ENCODE measurements at regions not wholly inside any gene's neighbourhood (a gene's known extent, or its start where the extent isn't known, plus 50 kb on each side); places are given as distances from the start of the nearest gene placed in this dataset.

GRCh38 chr14:86935241-86935885 lies 1057.6 kb downstream of the GALC start:
- DNase-seq (ENCODE audit: low read depth, low spot score) (no peak), FAIRE-seq (no peak)
- Histone ChIP-seq H3K4me1 (ENCODE audit: control insufficient read depth, extremely low read depth, insufficient read depth, low read length) (no peaks in the 10 kb centered on the region), H3K79me2 (ENCODE audit: control insufficient read depth, insufficient read depth, low read length) (no peaks in the 10 kb centered on the region), H3K4me3 (replicated peaks in 1 of 3; ENCODE audit: insufficient read depth in 1 of 3, low read depth in 1 of 3, low read length in 3 of 3) (no peak overlapping the region), H3K9ac (replicated peaks; ENCODE audit: extremely low read depth, insufficient read depth, low read length) (no peak overlapping the region), H3K9me3 (replicated peaks; ENCODE audit: control insufficient read depth, insufficient read depth, low read length) (peaks cover 3% of the 10 kb centered on the region), H3K9me1 (replicated peaks; ENCODE audit: control insufficient read depth, extremely low read depth, insufficient read depth, low read length) (no peaks in the 10 kb centered on the region), H3K4me2 (ENCODE audit: insufficient read depth, low read length) (no peak overlapping the region), H2AFZ (ENCODE audit: low read depth, low read length) (no peak overlapping the region), H4K20me1 (replicated peaks; ENCODE audit: control insufficient read depth, extremely low read depth, insufficient read depth, low read length) (no peaks in the 10 kb centered on the region), H3K27me3 (ENCODE audit: control insufficient read depth in 2 of 2, insufficient read depth in 2 of 2, low read length in 2 of 2) (no peaks in the 10 kb centered on the region), H3K36me3 (ENCODE audit: control insufficient read depth in 2 of 2, extremely low read depth in 1 of 2, insufficient read depth in 2 of 2, low read length in 2 of 2) (no peaks in the 10 kb centered on the region), H3K27ac (ENCODE audit: insufficient read depth, low read depth, low read length) (no peak overlapping the region)
- TF ChIP-seq, protein P1, sequence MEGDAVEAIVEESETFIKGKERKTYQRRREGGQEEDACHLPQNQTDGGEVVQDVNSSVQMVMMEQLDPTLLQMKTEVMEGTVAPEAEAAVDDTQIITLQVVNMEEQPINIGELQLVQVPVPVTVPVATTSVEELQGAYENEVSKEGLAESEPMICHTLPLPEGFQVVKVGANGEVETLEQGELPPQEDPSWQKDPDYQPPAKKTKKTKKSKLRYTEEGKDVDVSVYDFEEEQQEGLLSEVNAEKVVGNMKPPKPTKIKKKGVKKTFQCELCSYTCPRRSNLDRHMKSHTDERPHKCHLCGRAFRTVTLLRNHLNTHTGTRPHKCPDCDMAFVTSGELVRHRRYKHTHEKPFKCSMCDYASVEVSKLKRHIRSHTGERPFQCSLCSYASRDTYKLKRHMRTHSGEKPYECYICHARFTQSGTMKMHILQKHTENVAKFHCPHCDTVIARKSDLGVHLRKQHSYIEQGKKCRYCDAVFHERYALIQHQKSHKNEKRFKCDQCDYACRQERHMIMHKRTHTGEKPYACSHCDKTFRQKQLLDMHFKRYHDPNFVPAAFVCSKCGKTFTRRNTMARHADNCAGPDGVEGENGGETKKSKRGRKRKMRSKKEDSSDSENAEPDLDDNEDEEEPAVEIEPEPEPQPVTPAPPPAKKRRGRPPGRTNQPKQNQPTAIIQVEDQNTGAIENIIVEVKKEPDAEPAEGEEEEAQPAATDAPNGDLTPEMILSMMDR (IDR thresholded peaks at IDR 0.05; ENCODE audit: extremely low read depth in 1 of 2, insufficient read depth in 1 of 2, low read depth in 1 of 2, low read length in 2 of 2): no peak
- no peak for TF ChIP-seq GATA2 (IDR thresholded peaks at IDR 0.05; ENCODE audit: insufficient read depth, insufficient read length, low read depth, low read length)
- no peak for TF ChIP-seq MYC (IDR thresholded peaks at IDR 0.05; ENCODE audit: low read depth, low read length)
- no peak for TF ChIP-seq POLR2A (IDR thresholded peaks at IDR 0.05; ENCODE audit: low read depth, low read length)
- no peak for TF ChIP-seq FOS (IDR thresholded peaks at IDR 0.05; ENCODE audit: borderline replicate concordance, insufficient read depth, low read length)
- ChIA-PET CTCF (no interaction called here), POLR2A (no interaction called here)
- dilution Hi-C loops (cut with MboI; ENCODE audit: extremely low pct_ligation_motif_present, low sequenced_read_pairs) (no loop called here), intact Hi-C loops (cut with micrococcal nuclease) (no loop called here)
- BruUV-seq (replicated peaks): no TSS peak

DNA sequence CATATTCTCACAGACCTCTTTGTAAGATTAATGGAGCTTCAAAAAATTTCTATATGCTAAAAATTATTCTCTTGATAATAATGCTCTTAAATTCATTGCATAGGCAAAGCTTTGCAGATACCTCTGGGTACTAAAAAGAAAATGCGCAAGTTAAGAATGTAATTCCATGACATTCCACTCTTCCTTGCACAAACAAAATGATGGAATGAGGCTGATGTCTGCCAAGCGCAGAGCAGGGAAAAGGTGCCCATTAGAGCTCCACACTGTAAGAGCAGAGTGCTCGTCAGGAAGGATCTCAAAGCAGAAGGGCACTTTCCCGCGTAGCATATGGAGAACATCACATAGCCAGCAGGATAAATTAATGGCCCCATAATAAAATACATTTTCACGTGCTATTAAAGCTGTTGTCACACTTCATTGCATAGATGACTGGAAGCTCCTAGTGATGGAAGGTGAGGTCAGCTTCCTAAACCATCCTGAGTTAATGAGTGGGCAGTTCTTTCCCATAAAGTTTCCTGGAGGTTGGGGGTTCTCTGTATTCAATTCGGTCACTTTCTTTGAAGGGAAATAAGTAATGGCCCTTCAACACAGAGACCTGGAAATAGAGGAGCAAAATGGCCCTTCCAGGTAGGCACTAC lies 1058.9 kb downstream of the GALC start:
- Histone ChIP-seq H2AFZ (ENCODE audit: low read depth, low read length) (no peak overlapping the region), H3K9me1 (replicated peaks; ENCODE audit: control insufficient read depth, extremely low read depth, insufficient read depth, low read length) (no peaks in the 10 kb centered on the region), H3K9ac (replicated peaks; ENCODE audit: extremely low read depth, insufficient read depth, low read length) (no peak overlapping the region), H3K9me3 (replicated peaks; ENCODE audit: control insufficient read depth, insufficient read depth, low read length) (peaks cover 2% of the 10 kb centered on the region), H3K4me1 (ENCODE audit: control insufficient read depth, extremely low read depth, insufficient read depth, low read length) (no peaks in the 10 kb centered on the region), H3K4me2 (ENCODE audit: insufficient read depth, low read length) (no peak overlapping the region), H3K4me3 (replicated peaks in 1 of 3; ENCODE audit: insufficient read depth in 1 of 3, low read depth in 1 of 3, low read length in 3 of 3) (no peak overlapping the region), H3K79me2 (ENCODE audit: control insufficient read depth, insufficient read depth, low read length) (no peaks in the 10 kb centered on the region), H4K20me1 (replicated peaks; ENCODE audit: control insufficient read depth, extremely low read depth, insufficient read depth, low read length) (no peaks in the 10 kb centered on the region), H3K27me3 (ENCODE audit: control insufficient read depth in 2 of 2, insufficient read depth in 2 of 2, low read length in 2 of 2) (no peaks in the 10 kb centered on the region), H3K36me3 (ENCODE audit: control insufficient read depth in 2 of 2, extremely low read depth in 1 of 2, insufficient read depth in 2 of 2, low read length in 2 of 2) (no peaks in the 10 kb centered on the region), H3K27ac (ENCODE audit: insufficient read depth, low read depth, low read length) (no peak overlapping the region)
- dilution Hi-C loops (cut with MboI; ENCODE audit: extremely low pct_ligation_motif_present, low sequenced_read_pairs): no loop called here
- no TSS peak for BruUV-seq (replicated peaks)
- TF ChIP-seq GATA2 (IDR thresholded peaks at IDR 0.05; ENCODE audit: insufficient read depth, insufficient read length, low read depth, low read length) (no peak), JUN (IDR thresholded peaks at IDR 0.05; ENCODE audit: borderline replicate concordance, insufficient read depth, insufficient read length, low read depth) (no peak), MAX (IDR thresholded peaks at IDR 0.05; ENCODE audit: insufficient read depth, insufficient read length) (no peak), MYC (IDR thresholded peaks at IDR 0.05; ENCODE audit: low read depth, low read length) (no peak), EZH2 (IDR thresholded peaks at IDR 0.05; ENCODE audit: borderline replicate concordance, low read depth, low read length, severe bottlenecking) (no peak), POLR2A (IDR thresholded peaks at IDR 0.05; ENCODE audit: low read depth, low read length) (no peak), POLR2AphosphoS5 (IDR thresholded peaks at IDR 0.05; ENCODE audit: insufficient read depth, low read depth, low read length) (no peak), FOS (IDR thresholded peaks at IDR 0.05; ENCODE audit: borderline replicate concordance, insufficient read depth, low read length) (no peak)
- TF ChIP-seq, protein P1 (IDR thresholded peaks at IDR 0.05; ENCODE audit: extremely low read depth in 1 of 2, insufficient read depth in 1 of 2, low read depth in 1 of 2, low read length in 2 of 2): no peak
- DNase-seq (ENCODE audit: low read depth, low spot score): no peak
- no peak for FAIRE-seq
- CTCF ChIA-PET: no interaction called here
- POLR2A ChIA-PET: no interaction called here
- intact Hi-C loops (cut with micrococcal nuclease): no loop called here
